Activated CD4-positive, alpha-beta T cell treated with anti-CD3 and anti-CD28 coated beads for 48 hours (primary cell): ENCODE measurements at regions not wholly inside any gene's neighbourhood (a gene's known extent, or its start where the extent isn't known, plus 50 kb on each side); places are given as distances from the start of the nearest gene placed in this dataset.
"Not testable (repeated sequence)": the region's sequence is repeated elsewhere in the genome, so short reads cannot be mapped to it uniquely, and the experiment has no call there.

Source experiments
- DNase-seq: peaks from one replicate; pipeline ENCODE4 v3.0.0-alpha.2; 2020

- no peak for DNase-seq
Measured at GRCh38 chr1:234914606-234915290, 213.9 kb downstream of the TOMM20 start.

GRCh38 chr1:234913771-234914170 is 214.9 kb downstream of the TOMM20 start:
- DNase-seq = no peak

GRCh38 chr1:234913278-234913649 is 215.4 kb downstream of the TOMM20 start:
- DNase-seq = no peak

DNA sequence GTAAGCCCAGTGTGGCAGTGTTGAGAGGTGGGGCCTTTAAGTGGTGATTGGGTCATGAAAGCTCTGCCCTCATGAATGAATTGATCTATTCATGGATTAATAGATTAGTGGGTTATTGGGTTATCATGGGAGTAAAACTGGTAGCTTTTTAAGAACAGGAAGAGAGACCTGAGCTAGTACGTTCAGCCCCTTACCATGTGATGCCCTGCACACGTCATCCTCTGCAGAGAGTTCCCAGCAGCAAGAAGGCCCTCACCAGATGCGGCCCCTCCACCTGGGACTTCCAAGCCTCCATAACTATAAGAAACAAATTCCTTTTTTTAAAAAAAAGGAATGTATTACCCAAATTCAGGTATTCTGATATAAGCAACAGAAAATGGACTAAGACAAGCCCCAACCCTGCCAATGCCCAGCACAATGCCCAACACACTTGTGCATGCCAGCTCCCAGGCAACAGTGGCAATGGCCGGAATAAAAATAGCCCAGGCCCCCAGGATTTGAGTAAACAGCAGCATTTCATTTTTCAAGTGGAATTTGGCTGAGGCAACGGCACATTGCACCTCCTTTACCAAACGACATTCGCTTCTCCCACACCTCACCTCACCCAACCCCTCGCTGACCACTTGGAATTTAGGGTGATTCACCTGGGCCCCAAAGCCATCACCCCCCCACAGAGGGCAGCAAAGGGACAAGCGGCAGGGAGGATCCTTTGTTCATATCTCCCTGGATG is 215.9 kb downstream of the TOMM20 start:
- no peak for DNase-seq

DNA sequence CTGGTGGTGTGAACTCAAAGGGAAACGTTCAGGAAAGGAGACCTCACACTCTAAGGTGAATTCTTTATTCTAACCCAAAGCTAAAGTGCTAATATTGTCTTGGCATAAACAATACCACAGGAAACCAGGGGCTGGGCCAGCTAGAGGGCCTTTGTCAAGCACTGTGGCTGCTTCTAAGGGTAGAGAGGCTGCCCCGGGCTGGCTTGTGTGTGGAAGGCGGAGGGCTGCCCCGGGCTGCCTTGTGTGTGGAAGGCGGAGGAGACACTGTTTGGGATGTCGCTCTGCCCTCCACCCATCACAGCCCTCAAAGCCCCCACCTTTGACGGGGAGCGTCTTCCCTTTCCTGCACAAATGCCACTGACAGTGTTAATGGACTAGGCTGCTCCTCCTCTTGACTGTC is 216.8 kb downstream of the TOMM20 start:
- no peak for DNase-seq

GRCh38 chr1:234911136-234911535 is 217.5 kb downstream of the TOMM20 start:
- DNase-seq = not testable (repeated sequence)

GRCh38 chr1:234909851-234910250 is 218.8 kb downstream of the TOMM20 start:
- no peak for DNase-seq

GRCh38 chr1:234909307-234909810 is 219.3 kb downstream of the TOMM20 start:
- DNase-seq = no peak

GRCh38 chr1:234908571-234908970 is 220.1 kb downstream of the TOMM20 start:
- DNase-seq = no peak

GRCh38 chr1:234907940-234908405 is 220.7 kb downstream of the TOMM20 start:
- no peak for DNase-seq

DNA sequence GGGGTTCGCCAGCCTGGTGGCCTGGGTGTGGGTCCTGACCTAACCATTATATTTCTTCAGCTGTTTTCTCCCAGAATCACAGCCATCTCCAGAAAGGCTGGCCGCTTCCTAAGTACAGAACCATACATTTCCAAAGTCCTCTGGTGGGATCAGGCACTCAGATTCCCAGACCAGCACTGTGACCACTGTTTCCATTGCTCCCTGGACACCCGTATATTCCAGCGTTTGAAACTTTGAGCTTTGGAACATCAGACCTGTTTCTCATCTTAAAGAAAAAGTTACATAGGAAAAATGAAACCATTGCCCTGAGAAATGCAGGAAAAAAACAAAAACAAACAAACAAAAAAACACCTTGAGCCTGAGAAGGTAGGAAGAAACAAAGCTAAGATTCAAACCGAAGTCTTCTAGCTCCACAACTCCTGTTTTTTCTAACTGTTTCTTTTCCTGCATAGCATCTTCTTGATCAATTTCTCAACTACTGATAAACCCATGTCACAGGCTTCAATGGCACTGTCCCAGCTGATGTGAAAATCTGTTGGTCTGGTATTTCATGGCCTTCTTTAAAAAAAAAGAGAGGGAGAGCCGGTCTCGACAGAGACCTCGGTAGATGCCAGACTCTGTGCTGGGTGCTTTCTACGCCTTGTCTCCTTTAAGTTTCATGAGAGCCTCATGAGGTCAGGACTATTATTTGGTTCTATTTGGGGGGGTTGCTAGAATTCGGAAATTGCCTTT is 221.3 kb downstream of the TOMM20 start:
- no peak for DNase-seq

DNA sequence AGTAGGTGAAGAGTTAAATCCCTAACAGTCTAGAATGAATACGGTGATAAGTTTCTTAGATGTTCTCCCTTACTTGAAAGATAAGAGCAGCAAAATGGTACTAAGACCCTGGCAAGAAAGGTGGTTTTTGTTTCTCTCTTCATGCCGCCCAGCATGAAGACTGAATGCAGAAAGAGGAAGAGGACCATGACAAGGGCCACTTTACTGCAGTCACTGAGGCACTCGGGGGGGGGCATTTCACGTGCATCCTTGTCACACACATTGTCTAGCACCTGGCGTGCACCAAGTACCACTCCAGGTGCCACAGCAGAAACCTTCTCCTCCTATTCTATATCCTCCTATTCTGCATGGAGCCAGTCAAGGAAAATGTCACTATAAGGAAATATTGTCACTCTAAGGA is 222.0 kb downstream of the TOMM20 start:
- no peak for DNase-seq

DNA sequence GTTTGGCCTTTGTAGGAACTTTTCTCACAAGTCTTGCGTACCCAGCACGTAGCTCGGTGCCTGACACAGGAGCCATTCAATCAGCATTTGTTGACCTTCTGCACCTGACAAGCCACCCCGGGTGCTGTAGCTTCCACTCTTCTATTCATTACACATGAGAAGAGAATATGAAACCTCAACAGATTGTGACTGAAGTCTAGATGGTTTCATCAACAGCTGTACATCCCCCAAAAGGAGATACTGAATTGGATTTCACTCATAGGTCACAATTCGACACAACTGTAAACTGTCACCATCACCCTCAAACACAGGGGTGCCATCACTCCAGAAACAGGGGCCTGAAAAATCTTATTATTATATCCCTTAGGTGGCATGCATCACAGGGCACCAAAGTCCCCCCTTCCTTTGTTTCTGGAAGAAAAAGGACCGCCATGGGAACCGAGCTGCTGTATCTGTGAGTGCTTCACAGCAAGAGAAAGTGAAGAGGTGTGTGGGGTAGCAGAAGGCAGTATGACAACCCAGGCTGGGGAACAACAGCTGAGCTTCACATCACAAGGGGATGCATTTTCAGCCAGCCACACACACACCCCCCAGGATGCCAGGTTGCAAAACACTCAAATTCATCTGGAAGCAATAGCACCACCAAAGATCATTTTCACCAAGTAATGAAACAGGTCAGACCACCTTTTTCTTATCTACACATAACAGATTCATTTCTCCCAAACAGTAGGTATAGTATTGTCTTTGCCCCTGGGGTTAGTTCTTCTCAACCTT is 225.7 kb downstream of the TOMM20 start:
- DNase-seq = no peak

- no peak for DNase-seq
Measured at GRCh38 chr1:234901491-234902049, 227.1 kb downstream of the TOMM20 start.

DNA sequence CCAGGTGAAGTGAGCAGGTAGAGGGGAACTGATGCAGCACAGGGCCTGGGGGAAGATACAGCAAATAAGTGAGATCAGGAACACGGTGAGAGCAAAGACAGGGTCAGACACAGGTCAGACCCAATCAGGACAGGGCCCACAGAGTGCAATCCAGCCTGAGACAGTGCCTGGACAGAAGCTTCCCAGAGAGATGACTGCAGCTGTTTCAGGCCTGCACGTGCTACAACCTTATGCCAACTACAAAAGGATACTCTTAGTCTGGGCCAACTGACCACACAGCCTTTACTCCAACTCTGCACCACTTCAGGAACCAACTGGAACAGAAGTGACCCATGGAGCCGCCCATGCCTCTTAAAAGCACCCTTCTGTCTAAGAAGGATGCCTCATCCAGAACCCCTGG is 228.0 kb downstream of the TOMM20 start:
- no peak for DNase-seq

DNA sequence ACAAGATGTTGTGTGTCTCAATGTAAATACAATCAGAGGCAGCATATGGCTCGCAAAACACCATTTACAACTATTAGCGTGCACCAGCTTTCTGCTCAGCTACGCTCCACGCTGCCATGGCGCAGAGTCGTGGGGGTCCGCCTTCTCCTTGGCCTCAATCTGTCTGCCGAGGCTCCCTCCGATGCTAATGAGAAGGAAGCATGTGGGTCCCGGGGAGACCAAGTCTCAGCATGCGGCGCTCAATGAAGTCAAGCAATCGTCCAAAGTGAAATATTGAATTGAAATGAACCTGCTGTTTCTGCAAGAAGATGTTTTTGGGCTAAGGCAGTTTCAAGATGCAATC is 228.9 kb downstream of the TOMM20 start:
- DNase-seq = no peak

DNA sequence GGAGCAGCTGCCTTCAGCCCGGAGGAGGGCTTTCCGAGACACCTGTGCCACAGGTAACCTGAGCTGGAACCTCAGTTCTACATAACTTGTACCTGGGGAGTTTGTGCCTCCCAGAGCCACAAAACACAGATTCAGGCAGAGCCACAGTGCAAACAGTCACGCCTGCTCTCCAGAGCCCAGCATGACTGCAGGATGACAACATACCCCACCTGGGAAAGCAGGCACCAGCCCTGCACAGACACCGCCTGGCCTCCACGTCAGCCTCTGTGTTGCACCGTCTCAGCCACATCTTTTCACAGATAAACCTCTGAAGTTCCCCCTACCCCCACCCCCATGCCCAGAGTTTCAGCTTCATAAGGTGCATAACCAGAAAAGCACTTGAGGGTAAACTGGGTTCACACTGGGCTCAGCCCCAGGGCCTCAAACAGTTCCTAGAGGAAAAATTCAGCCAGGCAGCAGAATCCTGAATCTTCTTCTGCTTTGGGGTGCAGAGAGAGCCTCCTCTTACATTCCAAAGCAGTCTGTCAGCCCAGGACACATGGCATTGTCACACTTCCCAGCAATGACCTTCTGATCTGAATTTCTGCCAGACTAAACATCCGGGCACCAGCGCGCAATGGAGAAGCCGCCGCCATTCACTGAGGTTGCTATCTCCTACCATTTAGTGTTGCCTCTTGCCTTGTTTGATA is 229.5 kb downstream of the TOMM20 start:
- no peak for DNase-seq

GRCh38 chr1:234898455-234899033 is 230.1 kb downstream of the TOMM20 start:
- no peak for DNase-seq

DNA sequence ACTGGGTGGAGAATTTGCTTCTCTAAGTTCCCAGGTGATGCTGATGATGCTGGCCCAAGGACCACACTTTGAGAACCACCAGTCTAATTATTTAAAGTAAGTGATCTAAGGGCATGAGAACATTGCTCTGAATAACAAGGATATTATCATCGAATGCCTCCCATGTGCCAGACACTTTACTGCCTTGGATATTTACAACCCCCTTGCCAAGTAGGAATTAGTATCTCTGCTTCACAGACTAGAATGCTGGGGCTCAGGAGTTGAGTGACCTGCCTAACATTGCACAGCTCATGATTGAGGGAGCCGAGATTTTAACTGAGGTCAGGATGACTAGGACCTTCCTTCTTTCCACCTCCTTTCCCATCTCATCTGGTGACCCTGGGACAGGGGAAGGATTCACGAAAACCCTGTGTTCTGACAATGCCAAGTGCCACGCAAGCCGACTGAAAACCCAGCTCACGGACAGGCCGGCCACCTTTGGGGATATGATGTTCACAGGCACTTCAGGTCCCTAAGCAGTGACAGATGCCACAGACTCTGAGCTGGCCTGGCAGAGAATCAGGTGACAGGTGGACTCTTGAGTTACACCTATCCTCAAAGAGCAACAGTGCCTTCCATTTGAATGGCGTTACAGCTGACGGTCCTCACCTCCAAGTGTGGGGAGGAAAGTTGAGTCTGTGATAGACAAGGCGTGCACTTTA is 230.7 kb downstream of the TOMM20 start:
- no peak for DNase-seq

DNA sequence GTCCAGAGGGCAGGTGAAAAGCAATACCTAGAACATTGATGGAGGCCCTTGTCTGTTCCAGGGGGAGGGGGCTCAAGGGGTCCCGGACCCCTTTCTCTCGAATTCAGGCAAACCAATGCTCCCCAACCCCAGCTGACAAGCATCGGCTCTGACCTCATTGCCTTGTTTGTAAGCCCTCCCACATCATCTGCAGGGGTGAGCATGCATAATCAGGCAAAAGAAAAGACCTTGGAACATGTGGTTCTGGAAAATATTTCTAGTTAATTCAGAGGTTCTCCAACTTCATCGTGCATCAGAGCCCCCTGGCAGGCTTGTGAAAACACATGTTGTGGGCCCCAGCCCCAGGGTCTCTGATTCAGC is 231.3 kb downstream of the TOMM20 start:
- DNase-seq = no peak
